Fibroblast of pulmonary artery (primary cell): ENCODE measurements at regions not wholly inside any gene's neighbourhood (a gene's known extent, or its start where the extent isn't known, plus 50 kb on each side); places are given as distances from the start of the nearest gene placed in this dataset.

Experiments
- DNase-seq: peaks from one replicate; pipeline ENCODE4 v3.0.0-alpha.2; 2010; ENCODE audit warnings: low read depth
- H3K4me3 ChIP-seq: replicated peaks from 2 replicates; pipeline ENCODE4 v1.5.1; 2011; ENCODE audit warnings: low read depth, mild to moderate bottlenecking, control low read depth, low read length, moderate library complexity
- CTCF ChIP-seq: IDR thresholded peaks from 2 replicates; pipeline ENCODE4 v1.5.1; 2011; ENCODE audit warnings: mild to moderate bottlenecking, control low read depth, low read length, inconsistent platforms; ENCODE audit errors: missing control alignments

GRCh38 chr12:39224971-39225370 lies 217.9 kb downstream of the KIF21A start:
- no peak overlapping the region for H3K4me3 ChIP-seq
- no peak for TF ChIP-seq CTCF
- DNase-seq = peak; percentile 52

GRCh38 chr12:39205969-39206368 lies 237.0 kb downstream of the KIF21A start:
- no peak for DNase-seq
- no peak overlapping the region for H3K4me3 ChIP-seq
- no peak for TF ChIP-seq CTCF

GRCh38 chr12:39199351-39199750 lies 243.6 kb downstream of the KIF21A start:
- peak; percentile 37 for DNase-seq

GRCh38 chr12:39188689-39189088 lies 254.2 kb downstream of the KIF21A start:
- no peak for DNase-seq
- H3K4me3 ChIP-seq = no peak overlapping the region
- TF ChIP-seq CTCF = no peak

More at GRCh38 chr12:39199351-39199750, 243.6 kb downstream of the KIF21A start:
- TF ChIP-seq CTCF = no peak
- H3K4me3 ChIP-seq = no peak overlapping the region

GRCh38 chr12:39186744-39187143 lies 256.2 kb downstream of the KIF21A start:
- no peak overlapping the region for H3K4me3 ChIP-seq
- no peak for TF ChIP-seq CTCF
- DNase-seq = no peak

GRCh38 chr12:39178837-39179236 lies 264.1 kb downstream of the KIF21A start:
- no peak for DNase-seq
- TF ChIP-seq CTCF = no peak

GRCh38 chr12:39176356-39176755 lies 266.6 kb downstream of the KIF21A start:
- no peak for TF ChIP-seq CTCF
- H3K4me3 ChIP-seq = no peak overlapping the region
- no peak for DNase-seq

More at GRCh38 chr12:39178837-39179236, 264.1 kb downstream of the KIF21A start:
- H3K4me3 ChIP-seq = no peak overlapping the region
